ENCODE measurements at regions not wholly inside any gene's neighbourhood (a gene's known extent, or its start where the extent isn't known, plus 50 kb on each side); places are given as distances from the start of the nearest gene placed in this dataset.
"Not testable (repeated sequence)": the region's sequence is repeated elsewhere in the genome, so short reads cannot be mapped to it uniquely, and the experiment has no call there.

- Histone ChIP-seq H3K4me3 (no peak overlapping the region), H3K27ac (no peak overlapping the region)
Observed at GRCh38 chr13:64718116-64718515, 2512.0 kb downstream of the PCDH9 start.

DNA sequence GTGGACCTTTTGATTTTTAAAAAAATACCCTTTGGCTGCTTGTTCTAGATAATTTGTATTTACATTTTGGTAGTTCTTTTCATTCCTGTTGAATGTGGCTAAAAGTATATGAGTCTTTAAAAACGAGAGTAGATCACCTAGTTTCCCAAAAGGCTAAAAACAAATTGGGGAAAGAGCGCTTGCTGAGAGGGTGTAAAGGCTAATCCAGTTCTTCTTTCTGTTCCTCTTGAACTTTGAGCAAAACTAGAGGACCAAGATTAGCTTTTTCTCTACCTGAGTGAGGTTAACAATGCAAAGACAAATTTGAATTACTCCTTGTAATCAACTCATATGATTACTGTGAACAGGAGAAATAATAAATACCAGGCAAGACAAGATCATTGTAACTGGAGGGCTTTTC lies 2513.2 kb downstream of the PCDH9 start:
- Histone ChIP-seq H3K4me3 (no peak overlapping the region), H3K27ac (no peak overlapping the region)

- no peak overlapping the region for H3K27ac ChIP-seq
- no peak overlapping the region for H3K4me3 ChIP-seq
Observed at GRCh38 chr13:64709079-64709478, 2521.1 kb downstream of the PCDH9 start.

GRCh38 chr13:64704121-64704649 lies 2526.0 kb downstream of the PCDH9 start:
- no peak overlapping the region for H3K27ac ChIP-seq
- H3K4me3 ChIP-seq = no peak overlapping the region

- H3K27ac ChIP-seq = no peak overlapping the region
- no peak overlapping the region for H3K4me3 ChIP-seq
Observed at GRCh38 chr13:64697226-64697625, 2532.9 kb downstream of the PCDH9 start.

DNA sequence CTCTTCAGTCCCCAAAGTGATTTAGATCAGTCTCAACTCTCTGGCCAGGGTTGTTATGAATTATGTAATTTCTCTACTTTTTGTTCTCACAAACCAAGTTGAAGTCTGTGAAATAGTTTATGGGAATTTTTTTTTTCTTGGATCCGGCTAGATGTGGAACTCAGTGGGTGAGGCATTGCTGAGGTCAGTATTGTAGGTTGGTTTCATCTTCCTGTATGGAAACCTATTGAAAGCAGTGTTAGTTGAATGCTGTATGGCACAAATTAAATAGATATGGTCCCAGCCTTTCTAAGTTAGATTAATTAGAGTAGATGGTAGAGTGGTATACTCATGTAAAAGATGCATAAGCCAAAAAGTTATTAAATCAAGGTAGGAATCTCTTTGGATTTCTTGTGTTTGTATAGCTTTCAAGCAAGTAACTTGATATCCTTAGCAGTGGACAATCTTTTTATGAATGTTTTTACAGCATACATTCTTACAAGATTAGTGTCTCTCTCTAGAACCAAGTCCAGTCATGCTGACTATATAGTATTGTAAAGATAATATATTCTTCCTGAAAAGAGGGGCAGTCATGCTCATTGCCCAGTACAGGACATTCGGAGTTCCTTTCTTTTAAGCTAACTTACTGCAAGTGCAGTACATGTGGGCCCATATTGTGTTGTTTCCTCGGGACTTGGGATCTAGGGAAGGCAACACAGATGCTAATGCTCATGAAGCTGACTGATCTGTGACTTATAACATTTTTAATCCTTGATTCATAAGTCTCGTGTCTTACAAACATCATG lies 2541.1 kb downstream of the PCDH9 start:
- H3K27ac ChIP-seq = no peak overlapping the region

GRCh38 chr13:64686536-64686935 lies 2543.6 kb downstream of the PCDH9 start:
- H3K27ac ChIP-seq, H3K4me3 ChIP-seq: not testable (repeated sequence)

More for the DNA sequence above, 2541.1 kb downstream of the PCDH9 start:
- no peak overlapping the region for H3K4me3 ChIP-seq

DNA sequence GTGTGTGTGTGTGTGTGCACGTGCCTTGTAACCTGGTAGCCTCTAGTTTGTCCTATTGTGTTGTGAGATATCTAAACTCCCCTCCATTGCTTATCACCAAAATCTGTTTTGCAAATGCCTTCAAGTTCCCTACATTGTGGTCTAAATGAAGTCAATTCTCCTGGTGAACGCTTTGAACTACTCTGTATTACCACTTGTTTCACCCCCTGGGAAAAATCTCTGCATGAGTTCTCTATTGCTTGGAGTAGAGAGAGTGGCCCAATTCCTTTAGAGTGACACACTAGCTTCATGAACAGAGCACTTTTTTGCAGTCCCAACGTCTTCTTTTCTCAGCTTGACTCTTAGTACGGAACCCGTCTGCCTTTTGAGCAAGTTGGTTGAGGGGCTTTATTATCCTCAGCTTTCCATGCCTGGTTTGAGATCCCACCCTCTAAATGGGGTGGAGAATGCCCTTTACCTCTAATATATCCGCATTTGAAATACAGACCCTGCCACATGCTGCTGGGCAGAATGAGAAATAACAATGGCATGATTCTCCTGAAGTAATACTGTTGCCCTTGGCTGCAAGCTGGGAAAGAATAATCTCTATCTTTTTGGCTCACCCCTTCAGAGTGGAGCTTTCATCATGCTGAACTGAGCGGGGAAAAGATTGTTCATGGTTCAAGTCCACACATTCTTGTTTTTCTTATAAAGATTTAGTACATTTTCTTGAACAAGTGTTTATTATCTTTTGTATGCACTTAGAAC lies 2545.3 kb downstream of the PCDH9 start:
- Histone ChIP-seq H3K4me3 (no peak overlapping the region), H3K27ac (no peak overlapping the region)

GRCh38 chr13:64684108-64684507 lies 2546.0 kb downstream of the PCDH9 start:
- no peak overlapping the region for H3K27ac ChIP-seq
- H3K4me3 ChIP-seq = no peak overlapping the region

DNA sequence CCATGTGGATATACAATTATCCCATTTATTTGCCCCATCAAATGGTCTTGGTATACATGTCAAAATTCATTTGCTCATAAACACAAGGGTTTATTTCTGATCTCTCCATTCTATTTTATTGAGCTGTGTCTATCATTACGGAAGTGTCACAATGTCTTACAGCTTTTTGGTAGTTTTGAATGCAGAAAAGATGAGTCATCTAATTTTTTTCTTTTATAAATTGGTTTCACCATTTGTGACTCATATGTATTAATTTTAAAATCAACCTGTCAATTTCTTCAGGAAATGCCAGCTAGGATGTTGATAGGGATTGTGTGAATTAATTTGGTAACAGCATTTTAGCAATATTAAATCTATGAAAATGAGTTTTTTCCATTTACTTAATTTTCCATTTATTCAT lies 2549.4 kb downstream of the PCDH9 start:
- no peak overlapping the region for H3K27ac ChIP-seq
- H3K4me3 ChIP-seq = no peak overlapping the region

DNA sequence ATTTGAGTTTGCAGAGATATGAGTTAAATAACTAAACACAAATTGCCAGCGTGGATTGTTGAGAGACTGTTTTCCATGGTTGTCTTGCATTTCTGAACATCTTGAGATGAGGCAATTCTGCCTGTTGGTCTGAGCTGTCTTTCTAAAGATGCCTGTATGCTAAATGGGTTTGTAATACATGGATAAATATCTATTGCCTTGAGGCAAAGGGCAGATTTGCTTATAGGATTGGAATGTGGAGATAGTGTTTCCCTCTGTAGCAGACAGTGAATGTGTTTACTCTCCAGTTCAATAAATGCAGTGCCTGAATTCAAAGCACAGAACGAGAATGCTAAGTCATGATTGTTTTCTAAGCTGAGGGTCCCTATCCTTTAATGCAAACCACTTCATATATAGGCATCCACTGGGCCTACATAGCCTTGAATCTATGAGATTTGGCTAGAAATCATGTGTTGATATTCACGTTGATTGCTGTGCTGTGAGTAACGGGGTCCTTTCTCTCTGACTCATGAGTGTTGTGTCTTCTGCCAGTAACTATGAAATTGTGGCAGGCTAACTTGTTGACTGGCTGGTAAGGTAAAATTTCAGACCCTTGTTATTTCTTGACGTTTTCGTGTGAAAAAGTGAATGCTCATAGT lies 2554.8 kb downstream of the PCDH9 start:
- Histone ChIP-seq H3K4me3 (no peak overlapping the region), H3K27ac (no peak overlapping the region)

DNA sequence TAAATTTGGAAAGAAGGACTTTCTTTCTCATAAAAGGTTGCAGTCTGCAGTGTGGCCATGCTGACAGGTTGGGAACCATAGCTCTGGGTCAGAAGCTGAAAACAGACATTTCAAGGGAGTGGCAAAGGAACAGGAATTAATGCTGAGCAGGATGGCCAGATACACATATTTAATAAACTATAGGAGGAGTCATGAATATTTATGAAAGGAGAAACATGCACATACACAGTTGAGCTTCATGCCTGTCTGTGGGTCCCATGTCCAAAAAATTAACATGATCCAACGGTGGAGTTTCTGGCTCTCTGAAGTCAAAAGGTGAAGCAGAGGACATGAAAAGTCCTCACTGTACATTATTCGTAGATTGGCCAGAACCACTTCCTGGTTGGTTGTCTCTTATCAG lies 2556.0 kb downstream of the PCDH9 start:
- no peak overlapping the region for H3K27ac ChIP-seq
- H3K4me3 ChIP-seq = no peak overlapping the region

DNA sequence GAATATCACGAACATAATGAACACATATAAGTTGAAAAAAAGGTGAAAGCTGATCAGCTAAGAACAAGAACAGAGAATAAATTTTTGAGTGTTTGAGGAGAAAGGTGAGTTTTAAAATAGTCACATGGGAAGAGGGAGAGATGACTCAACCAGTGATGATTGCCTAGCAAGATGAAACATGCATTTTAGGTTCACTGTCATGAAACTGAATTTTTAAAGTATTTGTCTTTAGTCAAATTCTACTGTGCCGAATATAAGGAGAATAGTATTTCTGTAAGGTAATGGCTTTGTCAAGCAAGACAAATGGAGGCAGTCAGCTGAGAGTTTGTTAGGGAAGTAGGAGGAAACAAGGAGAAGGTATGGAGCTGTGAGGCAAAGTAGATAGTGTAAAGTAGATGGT lies 2557.4 kb downstream of the PCDH9 start:
- Histone ChIP-seq H3K27ac (no peak overlapping the region), H3K4me3 (no peak overlapping the region)

GRCh38 chr13:64662887-64663593 lies 2567.1 kb downstream of the PCDH9 start:
- Histone ChIP-seq H3K4me3 (no peak overlapping the region), H3K27ac (no peak overlapping the region)

DNA sequence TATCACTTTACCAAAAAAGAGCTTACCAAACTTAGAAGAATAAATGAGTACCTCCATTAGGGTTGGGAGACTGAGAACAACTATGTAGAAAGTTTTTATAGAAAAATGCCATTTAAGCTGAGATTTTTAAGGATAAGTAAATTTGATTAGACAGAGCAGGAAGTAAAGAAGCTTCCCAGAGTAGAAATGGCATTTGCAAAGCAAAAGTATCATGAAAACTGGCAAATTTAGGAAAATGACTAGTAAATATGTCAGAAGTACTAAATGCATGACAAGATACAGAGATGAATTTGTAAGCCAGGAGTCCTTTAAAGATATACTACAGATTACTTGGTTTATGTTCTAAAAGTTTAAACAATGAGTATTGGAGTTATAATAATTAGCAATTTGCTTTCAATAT lies 2581.8 kb downstream of the PCDH9 start:
- Histone ChIP-seq H3K4me3 (no peak overlapping the region), H3K27ac (no peak overlapping the region)

GRCh38 chr13:64643066-64643465 lies 2587.1 kb downstream of the PCDH9 start:
- no peak overlapping the region for H3K27ac ChIP-seq
- no peak overlapping the region for H3K4me3 ChIP-seq

DNA sequence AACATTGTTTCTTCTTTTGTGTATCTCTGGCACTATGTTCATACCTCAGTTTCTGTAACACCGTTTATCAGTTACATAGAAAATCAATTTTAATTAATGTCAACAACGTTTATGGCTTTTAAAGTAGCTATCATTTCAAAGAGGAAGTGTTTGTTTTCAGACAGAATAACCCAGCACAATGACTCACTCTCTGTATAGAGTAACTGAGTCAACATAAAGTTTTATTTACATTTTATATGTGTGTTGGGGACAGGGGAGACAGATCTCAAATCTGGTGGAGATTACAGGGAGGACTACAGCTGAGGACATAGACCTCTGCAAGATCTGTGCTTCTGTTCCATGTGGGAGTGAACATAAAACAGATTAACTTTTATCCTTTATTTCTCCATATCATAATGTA lies 2590.1 kb downstream of the PCDH9 start:
- no peak overlapping the region for H3K27ac ChIP-seq
- H3K4me3 ChIP-seq = no peak overlapping the region

- no peak overlapping the region for H3K4me3 ChIP-seq
- H3K27ac ChIP-seq = no peak overlapping the region
Observed at GRCh38 chr13:64639206-64639605, 2590.9 kb downstream of the PCDH9 start.

- H3K4me3 ChIP-seq = no peak overlapping the region
Observed at GRCh38 chr13:64633948-64634347, 2596.2 kb downstream of the PCDH9 start.

DNA sequence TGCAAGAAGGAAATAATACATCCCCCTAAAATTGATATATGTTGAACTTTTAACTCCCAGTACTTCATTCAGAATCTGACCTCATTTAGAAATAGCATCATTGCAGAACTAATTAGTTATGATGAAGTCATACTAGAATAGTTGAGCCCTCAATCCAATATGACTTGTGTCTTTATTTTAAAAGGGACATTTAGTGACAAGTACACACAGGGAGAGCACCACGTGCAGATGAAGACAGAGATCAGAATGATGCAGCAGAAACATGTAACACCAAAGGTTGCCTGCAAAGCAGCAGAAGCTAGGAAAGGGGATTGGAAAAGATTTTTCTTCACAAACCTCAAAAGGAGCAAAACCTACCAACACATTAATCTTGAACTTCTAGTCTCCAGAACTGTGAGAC lies 2602.5 kb downstream of the PCDH9 start:
- no peak overlapping the region for H3K27ac ChIP-seq
- no peak overlapping the region for H3K4me3 ChIP-seq

More at GRCh38 chr13:64633948-64634347, 2596.2 kb downstream of the PCDH9 start:
- no peak overlapping the region for H3K27ac ChIP-seq

Measured in skin epidermis (tissue), 12 donors.